Dendritic cell treated with granulocyte-macrophage colony-stimulating factor and Interleukin-4, amounts not matched to agents 40 ng/mL and 50 ng/mL, for 4 days (primary cell): ENCODE measurements at regions not wholly inside any gene's neighbourhood (a gene's known extent, or its start where the extent isn't known, plus 50 kb on each side); places are given as distances from the start of the nearest gene placed in this dataset.
"Not testable (repeated sequence)": the region's sequence is repeated elsewhere in the genome, so short reads cannot be mapped to it uniquely, and the experiment has no call there.

Source experiments
- H3K27ac Mint-ChIP-seq: one replicate; pipeline ENCODE4 v1.8.0; 2022; ENCODE audit warnings: mild to moderate bottlenecking, mixed read lengths
- H3K27me3 Mint-ChIP-seq: one replicate; pipeline ENCODE4 v1.8.0; 2022; ENCODE audit warnings: mild to moderate bottlenecking, mixed read lengths
- H3K36me3 Mint-ChIP-seq: one replicate; pipeline ENCODE4 v1.8.0; 2022; ENCODE audit warnings: low read depth, mixed read lengths
- H3K4me1 Mint-ChIP-seq: one replicate; pipeline ENCODE4 v1.8.0; 2022; ENCODE audit warnings: low read depth, mixed read lengths
- H3K4me3 Mint-ChIP-seq: one replicate; pipeline ENCODE4 v1.8.0; 2022; ENCODE audit warnings: mild to moderate bottlenecking, moderate library complexity, mixed read lengths
- H3K9me3 Mint-ChIP-seq: one replicate; pipeline ENCODE4 v1.8.0; 2022; ENCODE audit warnings: mixed read lengths
- intact Hi-C: fragments of 100-400 bp; cut with micrococcal nuclease; formaldehyde crosslinking; loops from one replicate; pipeline ENCODE4 v1.15.0; 2022

GRCh38 chrX:55142206-55142918 lies 53.5 kb downstream of the PAGE2 start:
- no peaks in the 10 kb centered on the region for H3K36me3 Mint-ChIP-seq
- no peaks in the 10 kb centered on the region for H3K27me3 Mint-ChIP-seq
- no peak overlapping the region for H3K4me3 Mint-ChIP-seq
- intact Hi-C loops, result no loop called here
- no peaks in the 10 kb centered on the region for H3K9me3 Mint-ChIP-seq
- no peak overlapping the region for H3K27ac Mint-ChIP-seq
- H3K4me1 Mint-ChIP-seq, result no peaks in the 10 kb centered on the region

GRCh38 chrX:55142919-55143310 lies 54.1 kb downstream of the PAGE2 start:
- Mint-ChIP-seq H3K9me3 (no peaks in the 10 kb centered on the region), H3K4me1 (no peaks in the 10 kb centered on the region), H3K27ac (no peak overlapping the region), H3K4me3 (no peak overlapping the region), H3K27me3 (no peaks in the 10 kb centered on the region), H3K36me3 (no peaks in the 10 kb centered on the region)
- intact Hi-C loops, result no loop called here

GRCh38 chrX:55143621-55144020 lies 54.8 kb downstream of the PAGE2 start:
- Mint-ChIP-seq H3K36me3 (no peaks in the 10 kb centered on the region), H3K27ac (no peak overlapping the region), H3K4me3 (no peak overlapping the region), H3K27me3 (no peaks in the 10 kb centered on the region), H3K4me1 (no peaks in the 10 kb centered on the region), H3K9me3 (no peaks in the 10 kb centered on the region)
- intact Hi-C loops, result no loop called here

GRCh38 chrX:55144697-55145096 lies 55.9 kb downstream of the PAGE2 start:
- Mint-ChIP-seq H3K27ac (no peak overlapping the region), H3K4me3 (no peak overlapping the region), H3K4me1 (no peaks in the 10 kb centered on the region), H3K9me3 (no peaks in the 10 kb centered on the region), H3K27me3 (no peaks in the 10 kb centered on the region), H3K36me3 (no peaks in the 10 kb centered on the region)
- intact Hi-C loops, result no loop called here

- Mint-ChIP-seq H3K9me3 (no peaks in the 10 kb centered on the region), H3K4me1 (no peaks in the 10 kb centered on the region), H3K4me3 (no peak overlapping the region), H3K27ac (no peak overlapping the region), H3K36me3 (no peaks in the 10 kb centered on the region), H3K27me3 (no peaks in the 10 kb centered on the region)
- intact Hi-C loops, result no loop called here
Measured at GRCh38 chrX:55149242-55149641, 60.4 kb downstream of the PAGE2 start.

- Mint-ChIP-seq H3K27me3 (no peaks in the 10 kb centered on the region), H3K9me3 (no peaks in the 10 kb centered on the region), H3K36me3 (peaks cover 11% of the 10 kb centered on the region), H3K27ac (no peak overlapping the region), H3K4me1 (no peaks in the 10 kb centered on the region), H3K4me3 (no peak overlapping the region)
- intact Hi-C loops, result no loop called here
Measured at GRCh38 chrX:55151199-55151598, 62.4 kb downstream of the PAGE2 start.

GRCh38 chrX:55159551-55159950 lies 60.6 kb upstream of the PAGE5 start:
- H3K4me1 Mint-ChIP-seq, result peaks cover 10% of the 10 kb centered on the region
- peaks cover 9% of the 10 kb centered on the region for H3K27me3 Mint-ChIP-seq
- no peak overlapping the region for H3K4me3 Mint-ChIP-seq
- H3K27ac Mint-ChIP-seq, result no peak overlapping the region
- intact Hi-C loops, result no loop called here
- H3K9me3 Mint-ChIP-seq, result no peaks in the 10 kb centered on the region
- peaks cover 16% of the 10 kb centered on the region for H3K36me3 Mint-ChIP-seq

GRCh38 chrX:55160685-55161552 lies 59.2 kb upstream of the PAGE5 start:
- intact Hi-C loops, result no loop called here
- Mint-ChIP-seq H3K36me3 (peaks cover 5% of the 10 kb centered on the region), H3K4me3 (peak overlapping the region; percentile 86), H3K4me1 (peaks cover 10% of the 10 kb centered on the region), H3K9me3 (no peaks in the 10 kb centered on the region), H3K27me3 (peaks cover 12% of the 10 kb centered on the region), H3K27ac (peak overlapping the region; percentile 87)

- H3K4me1 Mint-ChIP-seq, result peaks cover 10% of the 10 kb centered on the region
- H3K36me3 Mint-ChIP-seq, result peaks cover 5% of the 10 kb centered on the region
- H3K9me3 Mint-ChIP-seq, result no peaks in the 10 kb centered on the region
- H3K27ac Mint-ChIP-seq, result peak overlapping the region; percentile 87
- H3K27me3 Mint-ChIP-seq, result peaks cover 12% of the 10 kb centered on the region
- peak overlapping the region; percentile 86 for H3K4me3 Mint-ChIP-seq
- intact Hi-C loops, result no loop called here
Measured at GRCh38 chrX:55161581-55161980, 58.6 kb upstream of the PAGE5 start.

- peaks cover 10% of the 10 kb centered on the region for H3K4me1 Mint-ChIP-seq
- intact Hi-C loops, result no loop called here
- no peak overlapping the region for H3K27ac Mint-ChIP-seq
- H3K4me3 Mint-ChIP-seq, result no peak overlapping the region
- H3K36me3 Mint-ChIP-seq, result peaks cover 5% of the 10 kb centered on the region
- peaks cover 12% of the 10 kb centered on the region for H3K27me3 Mint-ChIP-seq
- H3K9me3 Mint-ChIP-seq, result no peaks in the 10 kb centered on the region
Measured at GRCh38 chrX:55163171-55163570, 57.0 kb upstream of the PAGE5 start.

GRCh38 chrX:55165026-55165425 lies 55.1 kb upstream of the PAGE5 start:
- Mint-ChIP-seq H3K4me1 (peaks cover 10% of the 10 kb centered on the region), H3K27me3 (peaks cover 12% of the 10 kb centered on the region)
- intact Hi-C loops, H3K27ac Mint-ChIP-seq, H3K9me3 Mint-ChIP-seq, H3K4me3 Mint-ChIP-seq, H3K36me3 Mint-ChIP-seq: not testable (repeated sequence)

- Mint-ChIP-seq H3K9me3 (no peaks in the 10 kb centered on the region), H3K4me3 (no peak overlapping the region), H3K27me3 (peaks cover 10% of the 10 kb centered on the region), H3K27ac (no peak overlapping the region), H3K4me1 (peaks cover under 1% of the 10 kb centered on the region), H3K36me3 (no peaks in the 10 kb centered on the region)
- intact Hi-C loops, result no loop called here
Measured at GRCh38 chrX:55167124-55167803, 52.9 kb upstream of the PAGE5 start.

- intact Hi-C loops, result no loop called here
- Mint-ChIP-seq H3K9me3 (no peaks in the 10 kb centered on the region), H3K4me3 (no peak overlapping the region), H3K36me3 (no peaks in the 10 kb centered on the region), H3K4me1 (no peaks in the 10 kb centered on the region), H3K27ac (no peak overlapping the region), H3K27me3 (peaks cover 5% of the 10 kb centered on the region)
Measured at GRCh38 chrX:55167901-55168300, 52.2 kb upstream of the PAGE5 start.

- no peak overlapping the region for H3K27ac Mint-ChIP-seq
- H3K27me3 Mint-ChIP-seq, result peaks cover 3% of the 10 kb centered on the region
- intact Hi-C loops, result no loop called here
- H3K4me3 Mint-ChIP-seq, result no peak overlapping the region
- no peaks in the 10 kb centered on the region for H3K4me1 Mint-ChIP-seq
- H3K9me3 Mint-ChIP-seq, result no peaks in the 10 kb centered on the region
- no peaks in the 10 kb centered on the region for H3K36me3 Mint-ChIP-seq
Measured at GRCh38 chrX:55169782-55170181, 50.4 kb upstream of the PAGE5 start.
